SK-N-MC (cell line): ENCODE measurements at regions not wholly inside any gene's neighbourhood (a gene's known extent, or its start where the extent isn't known, plus 50 kb on each side); places are given as distances from the start of the nearest gene placed in this dataset.
"Not testable (repeated sequence)": the region's sequence is repeated elsewhere in the genome, so short reads cannot be mapped to it uniquely, and the experiment has no call there.

Source experiments
- EZH2 ChIP-seq: fragments of 200-600 bp; sonication (generic); IDR thresholded peaks from one replicate; pipeline ENCODE4 v1.6.1; 2017; ENCODE audit warnings: antibody characterized with exemption
- FOXP2 ChIP-seq: optimal IDR thresholded peaks from 2 replicates; pipeline ENCODE3; 2011; ENCODE audit warnings: mild to moderate bottlenecking, moderate library complexity; ENCODE audit not compliant: insufficient read depth; ENCODE audit errors: extremely low read length, control extremely low read depth
- POLR2AphosphoS5 ChIP-seq: IDR thresholded peaks from 2 replicates; pipeline ENCODE4 v1.6.1; 2012; ENCODE audit warnings: mild to moderate bottlenecking, low read depth, low read length, borderline replicate concordance

DNA sequence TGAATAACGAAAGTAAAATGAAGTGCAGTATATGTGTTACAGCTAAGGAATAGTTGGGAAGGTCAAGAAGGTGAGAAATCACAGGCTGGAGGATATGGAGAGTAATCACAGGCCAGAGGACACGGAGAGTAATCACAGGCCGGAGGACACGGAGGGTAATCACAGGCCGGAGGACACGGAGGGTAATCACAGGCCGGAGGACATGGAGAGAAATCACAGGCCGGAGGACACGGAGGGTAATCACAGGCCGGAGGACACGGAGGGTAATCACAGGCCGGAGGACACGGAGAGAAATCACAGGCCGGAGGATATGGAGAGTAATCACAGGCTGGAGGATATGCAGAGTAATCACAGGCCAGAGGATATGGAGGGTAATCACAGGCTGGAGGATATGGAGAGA is 121.8 kb downstream of the BRMS1L start:
- not testable (repeated sequence) for TF ChIP-seq FOXP2, POLR2AphosphoS5, EZH2
